LoVo (cell line): ENCODE measurements at regions not wholly inside any gene's neighbourhood (a gene's known extent, or its start where the extent isn't known, plus 50 kb on each side); places are given as distances from the start of the nearest gene placed in this dataset.
"Not testable (repeated sequence)": the region's sequence is repeated elsewhere in the genome, so short reads cannot be mapped to it uniquely, and the experiment has no call there.

ENCODE experiments used
- DNase-seq: peaks from one replicate; pipeline ENCODE4 v3.0.0-alpha.2; 2016; ENCODE audit warnings: low spot score

DNA sequence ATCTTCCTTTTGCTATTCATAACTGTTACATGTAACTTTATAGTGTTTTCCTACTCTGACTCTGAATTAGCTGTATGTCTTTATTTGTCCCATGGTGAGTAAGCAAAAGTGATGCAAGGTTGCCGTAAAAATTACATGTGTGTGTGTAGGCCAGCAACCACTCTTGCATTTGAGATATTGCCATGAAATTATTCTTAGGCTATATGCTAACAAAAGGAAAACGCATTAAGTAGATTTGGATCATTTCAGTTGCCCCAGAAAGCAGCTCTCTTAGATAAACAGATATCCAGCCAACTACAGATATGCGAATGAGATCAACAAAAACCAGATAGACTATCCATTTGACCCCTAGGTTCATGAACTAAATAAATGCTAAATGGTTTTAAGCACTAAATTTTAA lies 73.6 kb downstream of the CYLC2 start:
- no peak for DNase-seq

DNA sequence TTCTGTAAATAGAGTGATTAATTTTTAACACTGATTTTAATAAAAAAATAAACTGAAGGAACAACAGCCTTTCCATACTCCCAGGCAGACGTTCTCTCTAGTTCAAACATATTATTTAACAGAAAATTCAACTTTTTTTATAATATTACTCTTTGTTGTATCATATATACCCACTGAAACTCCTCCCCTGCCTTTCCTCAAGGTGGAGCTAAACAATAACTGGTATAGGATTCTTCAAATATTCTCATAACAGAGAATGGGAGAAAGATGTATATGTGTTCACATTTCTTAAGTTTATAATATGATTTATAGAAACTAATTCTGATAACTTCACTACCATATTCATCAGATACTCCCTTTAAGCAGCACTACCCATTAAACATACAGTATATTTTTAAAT lies 83.4 kb downstream of the CYLC2 start:
- DNase-seq, result no peak

GRCh38 chr9:103082494-103082893 lies 87.4 kb downstream of the CYLC2 start:
- no peak for DNase-seq

DNA sequence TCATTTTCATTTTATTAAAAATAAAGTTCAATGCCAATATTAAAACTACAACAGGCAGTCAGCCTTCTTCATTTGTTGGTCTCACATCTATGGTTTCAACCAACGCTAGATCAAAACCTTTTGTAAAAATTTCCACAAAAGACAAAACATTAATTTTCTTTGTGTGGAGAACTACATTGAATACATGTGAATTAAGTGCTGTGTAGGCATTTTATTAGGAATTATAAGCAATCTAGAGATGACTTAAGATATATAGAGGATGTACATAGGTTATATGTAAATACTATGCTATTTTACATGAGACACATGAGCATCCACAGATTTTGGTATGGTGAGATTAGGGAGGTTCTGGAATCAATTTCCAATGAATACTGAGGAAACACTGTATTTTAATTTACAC lies 94.2 kb downstream of the CYLC2 start:
- DNase-seq, result no peak

- no peak for DNase-seq
Measured at GRCh38 chr9:103104101-103104500, 109.0 kb downstream of the CYLC2 start.

- DNase-seq, result no peak
Measured at GRCh38 chr9:103116246-103116645, 121.1 kb downstream of the CYLC2 start.

DNA sequence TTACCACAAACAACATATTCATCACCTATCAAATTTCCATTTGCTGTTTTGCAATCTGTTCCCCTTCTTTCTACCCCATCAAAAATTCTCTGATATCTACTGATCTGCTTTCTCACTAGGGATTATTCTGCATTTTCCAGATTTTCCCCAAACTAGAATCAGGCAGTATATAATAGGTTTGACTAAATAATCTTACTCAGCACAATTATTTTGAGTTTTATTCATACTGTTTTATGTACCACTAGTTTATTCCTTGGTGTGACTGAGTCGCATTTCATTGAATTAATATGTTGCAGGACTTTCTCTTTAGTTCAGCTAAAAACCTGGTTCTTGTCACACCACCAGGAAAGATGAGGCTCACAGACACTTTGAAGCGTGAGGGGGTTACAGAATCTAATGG lies 131.4 kb downstream of the CYLC2 start:
- no peak for DNase-seq

GRCh38 chr9:103139891-103140290 lies 144.8 kb downstream of the CYLC2 start:
- DNase-seq, result no peak

- no peak for DNase-seq
Measured at GRCh38 chr9:103152473-103152872, 157.3 kb downstream of the CYLC2 start.

- no peak for DNase-seq
Measured at GRCh38 chr9:103167530-103167929, 172.4 kb downstream of the CYLC2 start.

DNA sequence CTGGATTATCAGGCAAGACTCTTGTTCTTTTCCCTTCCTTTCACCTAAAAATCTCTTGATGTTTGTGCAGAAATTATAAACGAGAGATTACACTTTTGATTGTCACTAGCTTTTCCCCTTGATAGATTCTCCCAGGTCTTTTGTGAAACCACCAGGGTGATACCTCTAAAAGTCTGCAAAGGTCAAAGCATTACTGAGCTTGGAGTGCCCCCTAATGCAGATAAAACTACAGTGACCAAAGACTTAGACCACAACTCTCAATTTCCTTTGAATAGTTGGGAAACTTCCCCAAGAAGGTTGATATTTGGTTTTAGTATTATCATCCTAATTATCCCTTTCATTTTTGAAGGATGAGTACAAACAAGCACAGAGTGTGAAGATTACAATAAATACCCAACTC lies 173.1 kb downstream of the CYLC2 start:
- no peak for DNase-seq

DNA sequence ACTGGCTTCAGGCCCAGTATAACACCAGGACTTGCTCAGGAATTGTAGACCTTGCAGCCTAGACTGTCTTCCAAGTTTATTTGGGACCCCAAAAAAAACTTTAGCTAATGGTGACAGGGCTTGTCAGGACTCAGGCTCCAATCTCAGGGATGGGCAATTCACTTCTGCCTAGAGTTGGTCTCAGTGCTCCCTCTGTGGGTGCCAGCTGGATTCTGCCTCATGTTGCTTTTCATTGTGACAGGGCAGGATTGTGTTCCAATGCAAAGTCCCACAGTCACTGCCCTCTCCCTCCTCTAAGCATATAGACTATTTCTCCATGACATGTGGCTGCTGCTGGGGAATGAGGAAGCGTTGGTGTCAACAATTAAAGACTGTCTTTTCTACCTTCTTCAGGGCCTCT lies 174.7 kb downstream of the CYLC2 start:
- DNase-seq, result no peak

GRCh38 chr9:103183701-103184171 lies 188.6 kb downstream of the CYLC2 start:
- no peak for DNase-seq

- no peak for DNase-seq
Measured at GRCh38 chr9:103186959-103187358, 191.8 kb downstream of the CYLC2 start.

DNA sequence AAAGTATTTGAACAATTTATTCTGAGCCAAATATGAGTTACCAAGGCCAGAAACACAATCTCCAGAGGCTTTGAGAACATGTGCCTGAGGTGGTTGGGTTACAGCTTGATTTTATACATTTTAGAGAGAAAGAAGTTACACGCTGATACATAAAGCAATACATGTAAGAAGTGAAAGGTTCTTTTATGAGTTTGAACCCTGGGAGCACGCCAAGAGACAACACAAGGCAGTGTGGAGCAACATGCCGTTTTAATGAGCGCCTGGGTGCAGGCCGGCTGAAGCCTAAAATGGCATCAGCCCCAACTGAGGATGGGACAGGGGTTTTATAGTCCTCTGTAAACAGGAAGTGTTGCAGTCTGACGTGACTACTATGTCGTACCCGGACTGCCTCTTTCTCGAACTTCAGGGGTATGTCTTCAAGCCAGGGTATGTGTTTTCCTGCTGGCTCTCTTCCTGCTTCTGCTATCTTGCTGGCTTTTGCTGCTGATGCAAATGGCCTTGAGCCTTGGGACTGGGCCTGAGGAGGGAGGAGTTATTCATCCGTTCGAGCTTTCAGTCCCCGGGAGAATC lies 193.7 kb downstream of the CYLC2 start:
- DNase-seq, result no peak

DNA sequence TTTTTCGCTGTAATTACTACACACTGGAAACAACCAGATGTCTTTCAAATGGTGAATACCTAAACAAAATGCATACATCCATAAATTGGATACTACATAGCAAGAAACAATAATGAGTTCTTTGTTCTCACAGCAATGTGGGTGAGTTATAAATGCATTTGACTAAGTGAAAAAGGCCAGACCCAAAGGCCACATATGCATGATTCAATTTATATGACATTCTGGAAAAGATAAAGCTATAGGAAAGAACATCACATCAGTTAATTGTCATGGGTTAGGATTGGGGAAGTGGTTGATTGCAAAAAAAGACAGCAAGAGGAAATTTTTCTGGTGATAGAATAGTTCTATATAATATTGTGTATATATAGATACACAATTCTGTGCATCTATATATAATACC lies 198.9 kb downstream of the CYLC2 start:
- DNase-seq, result no peak

GRCh38 chr9:103203172-103203571 lies 208.0 kb downstream of the CYLC2 start:
- no peak for DNase-seq

DNA sequence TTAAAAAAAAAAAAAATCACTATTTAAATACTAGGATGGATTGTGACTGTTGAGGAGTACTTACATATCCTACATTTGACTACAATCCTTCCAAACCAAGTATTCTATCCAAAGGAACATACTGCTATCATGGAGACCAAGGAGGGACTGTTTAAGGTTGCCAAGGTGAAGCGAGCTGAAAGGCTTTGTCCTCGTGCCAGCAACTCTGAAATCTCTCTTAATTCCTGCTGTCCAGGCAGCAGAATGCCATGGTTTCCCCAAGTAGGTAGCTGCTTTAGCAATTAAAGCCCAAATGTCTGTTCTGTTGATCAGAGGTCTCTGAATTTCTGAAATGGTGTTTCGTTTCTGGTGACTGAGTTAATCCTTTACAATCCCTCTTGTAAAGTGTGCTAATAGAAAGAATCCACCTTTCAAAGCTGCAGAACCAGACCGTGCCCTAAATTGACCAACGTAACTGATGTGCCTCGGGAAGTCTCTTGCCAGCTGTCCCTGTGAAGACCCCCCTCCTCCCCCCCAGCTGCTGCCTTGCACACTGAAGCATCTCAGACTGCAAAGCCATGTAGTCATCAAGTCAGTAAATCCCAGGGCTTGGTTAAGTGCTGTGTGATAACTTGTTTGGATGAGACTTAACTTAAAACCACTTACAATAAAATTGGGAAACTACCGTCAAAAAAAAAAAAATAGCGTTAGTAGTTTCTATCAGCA lies 210.9 kb downstream of the CYLC2 start:
- DNase-seq, result not testable (repeated sequence)

- DNase-seq, result no peak
Measured at GRCh38 chr9:103210607-103211006, 215.5 kb downstream of the CYLC2 start.

- no peak for DNase-seq
Measured at GRCh38 chr9:103215197-103215596, 220.1 kb downstream of the CYLC2 start.

- no peak for DNase-seq
Measured at GRCh38 chr9:103225702-103226646, 230.8 kb downstream of the CYLC2 start.

DNA sequence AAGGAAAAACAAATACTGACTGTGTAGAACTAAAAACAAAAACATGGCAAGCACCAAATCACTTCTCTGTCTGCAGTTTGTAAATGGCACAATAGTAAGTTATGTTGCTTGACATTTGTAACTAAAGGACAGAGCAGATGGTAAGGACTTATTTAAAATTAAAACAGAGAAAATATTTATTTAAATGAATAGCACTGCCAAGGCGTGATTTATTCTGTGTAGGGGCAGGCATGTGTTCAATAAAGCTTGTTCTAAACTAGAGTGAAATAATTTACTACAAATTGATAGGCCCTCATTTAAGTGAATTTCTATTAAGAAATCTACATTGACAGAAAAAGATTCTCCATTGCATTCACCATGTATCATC lies 231.5 kb downstream of the CYLC2 start:
- DNase-seq, result no peak

DNA sequence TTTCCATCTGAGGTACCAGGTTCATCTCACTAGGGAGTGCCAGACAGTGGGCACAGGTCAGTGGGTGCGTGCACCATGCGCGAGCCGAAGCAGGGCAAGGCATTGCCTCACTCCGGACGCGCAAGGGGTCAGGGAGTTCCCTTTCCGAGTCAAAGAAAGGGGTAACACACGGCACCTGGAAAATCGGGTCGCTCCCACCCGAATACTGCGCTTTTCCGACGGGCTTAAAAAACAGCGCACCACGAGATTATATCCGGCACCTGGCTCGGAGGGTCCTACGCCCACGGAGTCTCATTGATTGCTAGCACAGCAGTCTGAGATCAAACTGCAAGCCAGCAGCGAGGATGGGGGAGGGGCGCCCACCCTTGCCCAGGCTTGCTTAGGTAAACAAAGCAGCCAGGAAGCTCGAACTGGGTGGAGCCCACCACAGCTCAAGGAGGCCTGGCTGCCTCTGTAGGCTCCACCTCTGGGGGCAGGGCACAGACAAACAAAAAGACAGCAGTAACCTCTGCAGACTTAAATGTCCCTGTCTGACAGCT lies 242.5 kb downstream of the CYLC2 start:
- DNase-seq, result not testable (repeated sequence)
